A549 (cell line): ENCODE measurements at regions not wholly inside any gene's neighbourhood (a gene's known extent, or its start where the extent isn't known, plus 50 kb on each side); places are given as distances from the start of the nearest gene placed in this dataset.
"Not testable (repeated sequence)": the region's sequence is repeated elsewhere in the genome, so short reads cannot be mapped to it uniquely, and the experiment has no call there.

Source experiments
- ATAC-seq, 2 experiments: fragments of 200-7000 bp in 1 of 2; fragments of >200 bp in 1 of 2; cut with Nextera tagmentation in 1 of 2; cut with Tn5 transposase in 1 of 2; 3 replicates each; pipeline versions ENCODE4 v1.8.0 to v1.9.1; 2018 to 2020; ENCODE audit warnings: mild to moderate bottlenecking in 1 of 2, moderate library complexity in 1 of 2
- CTCF ChIA-PET: fragments of 300-600 bp; sonication (Branson Sonifier 250); formaldehyde crosslinking; extraction: SDS; loops from one replicate; lab custom pipeline; 2021; ENCODE audit warnings: antibody characterized with exemption, inconsistent platforms; lab: Yijun Ruan, JAX
- POLR2A ChIA-PET: fragments of 350-600 bp; formaldehyde crosslinking; extraction: SDS; loops from one replicate; lab custom pipeline; 2021; ENCODE audit warnings: antibody characterized with exemption, inconsistent platforms; lab: Yijun Ruan, JAX
- DNase-seq, 2 experiments: peaks; one replicate each; pipeline versions ENCODE4 v3.0.0 to v3.0.0-alpha.2; 2011 to 2016; ENCODE audit warnings: low read depth in 1 of 2, low spot score in 1 of 2
- FAIRE-seq: peaks from 2 replicates; lab custom pipeline; 2011; peaks lifted over from hg19 to GRCh38; lab: Jason Lieb, UNC
- H3K27ac ChIP-seq, 2 experiments: fragments of >200 bp; sonication (Bioruptor Twin); formaldehyde crosslinking; 3 replicates each; pipeline ENCODE4 v1.5.1; 2016 to 2017
- H3K4me1 ChIP-seq: fragments of >200 bp; sonication (Bioruptor Twin); formaldehyde crosslinking; 3 replicates; pipeline ENCODE4 v1.6.1; 2016
- H3K4me2 ChIP-seq: fragments of >200 bp; sonication (Bioruptor Twin); formaldehyde crosslinking; 3 replicates; pipeline ENCODE4 v1.6.1; 2016
- H3K4me3 ChIP-seq: fragments of >200 bp; sonication (Bioruptor Twin); formaldehyde crosslinking; 3 replicates; pipeline ENCODE4 v1.5.1; 2016
- H3K9me3 ChIP-seq: fragments of >200 bp; sonication (Bioruptor Twin); formaldehyde crosslinking; 3 replicates; pipeline ENCODE4 v1.6.1; 2016
- CEBPB ChIP-seq, 2 experiments: fragments of >200 bp in 1 of 2; sonication (Bioruptor Twin) in 1 of 2; formaldehyde crosslinking in 1 of 2; IDR thresholded peaks; 2 replicates each; pipeline ENCODE4 v1.6.1; 2012 to 2016
- EHMT2 ChIP-seq: fragments of 200-600 bp; sonication (generic); IDR thresholded peaks from 2 replicates; pipeline ENCODE4 v1.6.1; 2016; ENCODE audit warnings: antibody characterized with exemption, low read depth, mild to moderate bottlenecking, moderate library complexity
- JUN ChIP-seq, 2 experiments: fragments of >200 bp; sonication (Bioruptor Twin); formaldehyde crosslinking; IDR thresholded peaks; 2 replicates in 1 of 2; 3 replicates in 1 of 2; pipeline ENCODE4 v1.6.1; 2016 to 2017
- JUNB ChIP-seq: fragments of >200 bp; sonication (Bioruptor Twin); formaldehyde crosslinking; IDR thresholded peaks from 2 replicates; pipeline ENCODE4 v1.6.1; 2016
- MAZ ChIP-seq: fragments of 150-350 bp; IDR thresholded peaks from 2 replicates; pipeline ENCODE4 v1.6.1; 2014; ENCODE audit warnings: antibody characterized with exemption, low read depth, low read length, borderline replicate concordance
- NPAS2 ChIP-seq: fragments of 250-450 bp; sonication (Bioruptor Pico); IDR thresholded peaks from 2 replicates; pipeline ENCODE4 v1.8.0; 2022; ENCODE audit warnings: mild to moderate bottlenecking, moderate library complexity, borderline replicate concordance
- RNF2 ChIP-seq: fragments of 200-600 bp; sonication (generic); IDR thresholded peaks from 2 replicates; pipeline ENCODE4 v1.6.1; 2016; ENCODE audit warnings: low read depth, mild to moderate bottlenecking, antibody characterized with exemption, moderate library complexity, borderline replicate concordance
- SMC3 ChIP-seq: fragments of >200 bp; sonication (Bioruptor Twin); formaldehyde crosslinking; IDR thresholded peaks from 3 replicates; pipeline ENCODE4 v1.6.1; 2018; ENCODE audit warnings: inconsistent platforms
- ZC3H11A ChIP-seq: fragments of 450-650 bp; IDR thresholded peaks from 2 replicates; pipeline ENCODE4 v1.6.1; 2014; ENCODE audit warnings: antibody characterized with exemption, mild to moderate bottlenecking
- ZNF302 ChIP-seq: fragments of 250-450 bp; sonication (Bioruptor Pico); IDR thresholded peaks from 2 replicates; pipeline ENCODE4 v1.9.0; 2021; ENCODE audit warnings: inconsistent platforms, mild to moderate bottlenecking, moderate library complexity
- WGBS: methylation state at CpG from one replicate; pipeline ENCODE4 v1.1.6; 2017; ENCODE audit errors: missing lambda C conversion rate; 5-methylcytosine and 5-hydroxymethylcytosine counted together
- TF ChIP-seq, protein P1 (sequence below): fragments of >200 bp; sonication (Bioruptor Twin); formaldehyde crosslinking; IDR thresholded peaks from 3 replicates; pipeline ENCODE4 v1.5.1; 2016
- TF ChIP-seq, protein P2 (sequence below): fragments of >200 bp; sonication (Bioruptor Twin); formaldehyde crosslinking; IDR thresholded peaks from 3 replicates; pipeline ENCODE4 v1.6.1; 2016
- TF ChIP-seq, protein P3 (sequence below): fragments of 200-600 bp; sonication (generic); IDR thresholded peaks from 2 replicates; pipeline ENCODE4 v1.6.1; 2016; ENCODE audit warnings: antibody characterized with exemption, mild to moderate bottlenecking, moderate library complexity
- TF ChIP-seq, protein P4 (sequence below): fragments of 250-450 bp; sonication (Bioruptor Pico); IDR thresholded peaks from 2 replicates; pipeline ENCODE4 v1.5.0; 2021; ENCODE audit warnings: mild to moderate bottlenecking, moderate library complexity, borderline replicate concordance

DNA sequence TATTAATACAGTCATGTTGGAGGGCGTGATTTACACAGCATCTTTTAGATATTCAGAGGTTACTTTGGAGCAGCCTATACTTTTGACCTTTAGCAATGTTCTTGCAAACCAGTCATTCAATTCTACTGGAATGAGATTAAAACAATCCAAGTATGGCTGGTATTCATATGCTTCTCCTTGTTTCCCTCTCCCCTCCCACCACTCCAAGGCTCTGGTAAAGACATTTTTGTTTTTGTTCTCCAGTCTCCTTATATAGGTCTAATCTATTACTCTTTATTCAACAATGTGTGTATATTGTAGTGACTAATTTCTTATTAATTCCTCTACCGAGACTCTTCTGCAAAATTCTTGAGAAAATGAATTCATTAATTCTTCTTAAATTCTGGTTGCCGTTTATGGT is 465.1 kb upstream of the ZNF337 start:
- CTCF ChIA-PET, H3K4me2 ChIP-seq, H3K9me3 ChIP-seq, H3K4me1 ChIP-seq, DNase-seq, H3K27ac ChIP-seq, H3K4me3 ChIP-seq, ATAC-seq, POLR2A ChIA-PET, FAIRE-seq: not testable (repeated sequence)
- whole genome bisulfite sequencing = 49% methylated on average over 3 of the region's 3 CpGs

DNA sequence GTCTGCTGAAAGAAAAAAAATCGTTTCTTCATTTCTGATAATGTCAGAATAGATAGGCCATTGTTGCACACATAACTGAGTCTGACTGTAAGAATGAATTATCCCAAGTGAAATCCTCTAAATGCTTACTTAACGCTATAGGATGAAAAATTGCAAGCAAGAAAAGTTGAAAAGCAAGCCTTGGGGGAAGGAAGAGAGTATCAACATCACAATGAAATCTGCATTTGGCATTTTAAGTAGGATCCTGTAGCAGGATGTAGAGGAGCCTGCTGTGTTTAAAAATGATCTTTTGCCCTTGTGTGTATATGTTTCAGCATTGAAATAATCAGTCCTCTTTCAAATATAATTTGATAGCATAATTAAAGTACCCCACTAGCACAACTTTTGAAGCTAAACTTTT is 464.3 kb upstream of the ZNF337 start:
- CTCF ChIA-PET, H3K9me3 ChIP-seq, POLR2A ChIA-PET, H3K4me1 ChIP-seq, H3K4me3 ChIP-seq, H3K27ac ChIP-seq, ATAC-seq, DNase-seq, H3K4me2 ChIP-seq: not testable (repeated sequence)
- FAIRE-seq = peak; percentile 96
- 6% methylated on average over 2 of the region's 2 CpGs for WGBS

DNA sequence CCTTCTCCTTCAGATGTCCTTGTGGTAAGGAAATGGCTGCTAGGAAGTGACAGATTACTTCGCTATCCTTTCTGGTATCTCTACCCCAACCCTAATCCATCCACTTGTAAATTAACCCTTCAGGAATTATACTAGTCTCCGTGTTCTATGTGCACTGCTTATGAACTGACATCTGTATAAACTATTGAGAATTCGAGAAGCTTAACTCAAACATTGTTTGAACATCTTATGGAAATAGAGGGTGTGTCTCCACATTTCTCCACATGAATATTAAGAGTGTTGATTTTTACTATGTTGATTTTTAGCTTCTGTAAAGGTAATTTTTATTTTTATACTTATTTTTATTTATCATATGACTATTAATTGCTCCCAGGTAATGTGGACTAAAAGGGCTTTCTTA is 457.6 kb upstream of the ZNF337 start:
- FAIRE-seq = no peak
- 4% methylated on average over 3 of the region's 3 CpGs for WGBS
- Histone ChIP-seq H3K4me1 (no peaks in the 10 kb centered on the region), H3K27ac (no peak overlapping the region), H3K9me3 (no peaks in the 10 kb centered on the region), H3K4me3 (no peak overlapping the region), H3K4me2 (no peak overlapping the region)
- ChIA-PET POLR2A (no interaction called here), CTCF (no interaction called here)
- no peak for DNase-seq
- ATAC-seq = no peak
- TF ChIP-seq, protein P1, sequence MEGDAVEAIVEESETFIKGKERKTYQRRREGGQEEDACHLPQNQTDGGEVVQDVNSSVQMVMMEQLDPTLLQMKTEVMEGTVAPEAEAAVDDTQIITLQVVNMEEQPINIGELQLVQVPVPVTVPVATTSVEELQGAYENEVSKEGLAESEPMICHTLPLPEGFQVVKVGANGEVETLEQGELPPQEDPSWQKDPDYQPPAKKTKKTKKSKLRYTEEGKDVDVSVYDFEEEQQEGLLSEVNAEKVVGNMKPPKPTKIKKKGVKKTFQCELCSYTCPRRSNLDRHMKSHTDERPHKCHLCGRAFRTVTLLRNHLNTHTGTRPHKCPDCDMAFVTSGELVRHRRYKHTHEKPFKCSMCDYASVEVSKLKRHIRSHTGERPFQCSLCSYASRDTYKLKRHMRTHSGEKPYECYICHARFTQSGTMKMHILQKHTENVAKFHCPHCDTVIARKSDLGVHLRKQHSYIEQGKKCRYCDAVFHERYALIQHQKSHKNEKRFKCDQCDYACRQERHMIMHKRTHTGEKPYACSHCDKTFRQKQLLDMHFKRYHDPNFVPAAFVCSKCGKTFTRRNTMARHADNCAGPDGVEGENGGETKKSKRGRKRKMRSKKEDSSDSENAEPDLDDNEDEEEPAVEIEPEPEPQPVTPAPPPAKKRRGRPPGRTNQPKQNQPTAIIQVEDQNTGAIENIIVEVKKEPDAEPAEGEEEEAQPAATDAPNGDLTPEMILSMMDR = no peak
- TF ChIP-seq EHMT2 (no peak), ZNF302 (CRISPR knock-in tag) (no peak), RNF2 (no peak), MAZ (no peak), NPAS2 (CRISPR knock-in tag) (no peak), ZC3H11A (no peak), JUNB (no peak), SMC3 (no peak), JUN (IDR thresholded peaks at IDR 0.05) (no peak), CEBPB (IDR thresholded peaks at IDR 0.05) (no peak)
- TF ChIP-seq, protein P2, sequence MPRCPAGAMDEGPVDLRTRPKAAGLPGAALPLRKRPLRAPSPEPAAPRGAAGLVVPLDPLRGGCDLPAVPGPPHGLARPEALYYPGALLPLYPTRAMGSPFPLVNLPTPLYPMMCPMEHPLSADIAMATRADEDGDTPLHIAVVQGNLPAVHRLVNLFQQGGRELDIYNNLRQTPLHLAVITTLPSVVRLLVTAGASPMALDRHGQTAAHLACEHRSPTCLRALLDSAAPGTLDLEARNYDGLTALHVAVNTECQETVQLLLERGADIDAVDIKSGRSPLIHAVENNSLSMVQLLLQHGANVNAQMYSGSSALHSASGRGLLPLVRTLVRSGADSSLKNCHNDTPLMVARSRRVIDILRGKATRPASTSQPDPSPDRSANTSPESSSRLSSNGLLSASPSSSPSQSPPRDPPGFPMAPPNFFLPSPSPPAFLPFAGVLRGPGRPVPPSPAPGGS = no peak
- TF ChIP-seq, protein P3, sequence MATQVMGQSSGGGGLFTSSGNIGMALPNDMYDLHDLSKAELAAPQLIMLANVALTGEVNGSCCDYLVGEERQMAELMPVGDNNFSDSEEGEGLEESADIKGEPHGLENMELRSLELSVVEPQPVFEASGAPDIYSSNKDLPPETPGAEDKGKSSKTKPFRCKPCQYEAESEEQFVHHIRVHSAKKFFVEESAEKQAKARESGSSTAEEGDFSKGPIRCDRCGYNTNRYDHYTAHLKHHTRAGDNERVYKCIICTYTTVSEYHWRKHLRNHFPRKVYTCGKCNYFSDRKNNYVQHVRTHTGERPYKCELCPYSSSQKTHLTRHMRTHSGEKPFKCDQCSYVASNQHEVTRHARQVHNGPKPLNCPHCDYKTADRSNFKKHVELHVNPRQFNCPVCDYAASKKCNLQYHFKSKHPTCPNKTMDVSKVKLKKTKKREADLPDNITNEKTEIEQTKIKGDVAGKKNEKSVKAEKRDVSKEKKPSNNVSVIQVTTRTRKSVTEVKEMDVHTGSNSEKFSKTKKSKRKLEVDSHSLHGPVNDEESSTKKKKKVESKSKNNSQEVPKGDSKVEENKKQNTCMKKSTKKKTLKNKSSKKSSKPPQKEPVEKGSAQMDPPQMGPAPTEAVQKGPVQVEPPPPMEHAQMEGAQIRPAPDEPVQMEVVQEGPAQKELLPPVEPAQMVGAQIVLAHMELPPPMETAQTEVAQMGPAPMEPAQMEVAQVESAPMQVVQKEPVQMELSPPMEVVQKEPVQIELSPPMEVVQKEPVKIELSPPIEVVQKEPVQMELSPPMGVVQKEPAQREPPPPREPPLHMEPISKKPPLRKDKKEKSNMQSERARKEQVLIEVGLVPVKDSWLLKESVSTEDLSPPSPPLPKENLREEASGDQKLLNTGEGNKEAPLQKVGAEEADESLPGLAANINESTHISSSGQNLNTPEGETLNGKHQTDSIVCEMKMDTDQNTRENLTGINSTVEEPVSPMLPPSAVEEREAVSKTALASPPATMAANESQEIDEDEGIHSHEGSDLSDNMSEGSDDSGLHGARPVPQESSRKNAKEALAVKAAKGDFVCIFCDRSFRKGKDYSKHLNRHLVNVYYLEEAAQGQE = no peak
- TF ChIP-seq, protein P4, sequence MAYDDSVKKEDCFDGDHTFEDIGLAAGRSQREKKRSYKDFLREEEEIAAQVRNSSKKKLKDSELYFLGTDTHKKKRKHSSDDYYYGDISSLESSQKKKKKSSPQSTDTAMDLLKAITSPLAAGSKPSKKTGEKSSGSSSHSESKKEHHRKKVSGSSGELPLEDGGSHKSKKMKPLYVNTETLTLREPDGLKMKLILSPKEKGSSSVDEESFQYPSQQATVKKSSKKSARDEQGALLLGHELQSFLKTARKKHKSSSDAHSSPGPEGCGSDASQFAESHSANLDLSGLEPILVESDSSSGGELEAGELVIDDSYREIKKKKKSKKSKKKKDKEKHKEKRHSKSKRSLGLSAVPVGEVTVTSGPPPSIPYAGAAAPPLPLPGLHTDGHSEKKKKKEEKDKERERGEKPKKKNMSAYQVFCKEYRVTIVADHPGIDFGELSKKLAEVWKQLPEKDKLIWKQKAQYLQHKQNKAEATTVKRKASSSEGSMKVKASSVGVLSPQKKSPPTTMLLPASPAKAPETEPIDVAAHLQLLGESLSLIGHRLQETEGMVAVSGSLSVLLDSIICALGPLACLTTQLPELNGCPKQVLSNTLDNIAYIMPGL (CRISPR knock-in tag) = no peak
